Lung (tissue), 11 donors: ENCODE measurements at regions not wholly inside any gene's neighbourhood (a gene's known extent, or its start where the extent isn't known, plus 50 kb on each side); places are given as distances from the start of the nearest gene placed in this dataset.

Experiments
- ATAC-seq: fragments of 200-7000 bp; cut with Tn5 transposase; one replicate; pipeline ENCODE4 v1.9.1; 2020; ENCODE audit warnings: moderate number of reproducible peaks; ENCODE audit not compliant: insufficient read depth, low FRiP score
- DNase-seq, 3 donors: peaks; one replicate each; pipeline ENCODE4 v3.0.0-alpha.2; 2013 to 2017
- H3K27ac ChIP-seq, 2 donors: one replicate each; pipeline ENCODE4 v1.5.1; 2013; ENCODE audit warnings: mild to moderate bottlenecking in 2 of 2, moderate library complexity in 2 of 2, control low read depth in 1 of 2, inconsistent platforms in 1 of 2, low read depth in 1 of 2, low read length in 1 of 2
- H3K27me3 ChIP-seq, 3 donors: one replicate each; pipeline ENCODE4 v1.5.1; 2013; ENCODE audit warnings: low read length in 2 of 3; ENCODE audit not compliant: control insufficient read depth in 3 of 3, insufficient read depth in 3 of 3
- H3K36me3 ChIP-seq, 4 donors: one replicate each; pipeline ENCODE4 v1.5.1; 2013; ENCODE audit warnings: low read length in 4 of 4, mild to moderate bottlenecking in 1 of 4, moderate library complexity in 1 of 4; ENCODE audit not compliant: control insufficient read depth in 4 of 4, insufficient read depth in 4 of 4
- H3K4me1 ChIP-seq, 5 donors: one replicate each; pipeline ENCODE4 v1.5.1; 2013; ENCODE audit warnings: low read length in 5 of 5, mild to moderate bottlenecking in 2 of 5, moderate library complexity in 1 of 5; ENCODE audit not compliant: control insufficient read depth in 5 of 5, insufficient read depth in 5 of 5
- H3K4me3 ChIP-seq: one replicate; pipeline ENCODE4 v1.5.1; 2013; ENCODE audit warnings: mild to moderate bottlenecking, control low read depth, moderate library complexity
- H3K9ac ChIP-seq, 2 donors: one replicate each; pipeline ENCODE4 v1.5.1; 2013; ENCODE audit warnings: low read length in 2 of 2, control low read depth in 1 of 2; ENCODE audit not compliant: insufficient read depth in 1 of 2
- H3K9me3 ChIP-seq, 4 donors: one replicate each; pipeline ENCODE4 v1.5.1; 2013; ENCODE audit warnings: low read length in 3 of 4, mild to moderate bottlenecking in 1 of 4, moderate library complexity in 1 of 4; ENCODE audit not compliant: control insufficient read depth in 4 of 4, insufficient read depth in 3 of 4
- CTCF ChIP-seq: IDR thresholded peaks from 2 replicates; pipeline ENCODE4 v1.5.1; 2012; ENCODE audit warnings: mild to moderate bottlenecking; ENCODE audit errors: control extremely low read depth, extremely low read depth
- WGBS, 2 donors: extraction: QIAGEN DNeasy Blood & Tissue Kit; methylation state at CpG; one replicate each; pipeline ENCODE4 v1.1.7; 2013; 5-methylcytosine and 5-hydroxymethylcytosine counted together
- donor health status: control.
- donor health status: control.
- donor health status: Bipolar disorder and iron deficiency.
- donor health status: healthy.
- donor health status: DM: yes; HTN: yes; CAD: no.

GRCh38 chr15:94917068-94917467 is 685.7 kb downstream of the MCTP2 start:
- peaks cover 0 to 17% (median 0%) of the 10 kb centered on the region in 5 donors for H3K4me1 ChIP-seq
- no peak overlapping the region for H3K9ac ChIP-seq
- H3K9me3 ChIP-seq: peaks cover 0 to 3% (median 0%) of the 10 kb centered on the region in 4 donors
- H3K36me3 ChIP-seq: no peaks in the 10 kb centered on the region
- DNase-seq: peak in 2 of 3 donors; percentile 17 to 28
- no peak overlapping the region for H3K4me3 ChIP-seq
- TF ChIP-seq CTCF: no peak
- H3K27ac ChIP-seq: no peak overlapping the region
- no peaks in the 10 kb centered on the region for H3K27me3 ChIP-seq
- 58 to 75% methylated on average over 5 of the region's 5 CpGs for WGBS, 2 donors
- no peak for ATAC-seq

GRCh38 chr15:94921936-94922335 is 690.6 kb downstream of the MCTP2 start:
- Histone ChIP-seq H3K9ac (no peak overlapping the region), H3K4me3 (no peak overlapping the region), H3K4me1 (peaks cover 0 to 13% (median 0%) of the 10 kb centered on the region in 5 donors), H3K9me3 (no peaks in the 10 kb centered on the region), H3K27ac (no peak overlapping the region), H3K27me3 (no peaks in the 10 kb centered on the region), H3K36me3 (no peaks in the 10 kb centered on the region)
- no peak for TF ChIP-seq CTCF
- ATAC-seq: no peak
- DNase-seq: no peak
- WGBS, 2 donors: 61 to 79% methylated on average over 6 of the region's 6 CpGs

GRCh38 chr15:94924057-94924456 is 692.7 kb downstream of the MCTP2 start:
- Histone ChIP-seq H3K9me3 (no peaks in the 10 kb centered on the region), H3K27me3 (no peaks in the 10 kb centered on the region), H3K9ac (no peak overlapping the region), H3K4me3 (no peak overlapping the region), H3K4me1 (peaks cover 0 to 5% (median 0%) of the 10 kb centered on the region in 5 donors), H3K36me3 (no peaks in the 10 kb centered on the region), H3K27ac (no peak overlapping the region)
- DNase-seq: peak in 1 of 3 donors; percentile 4
- WGBS, 2 donors: 81 to 91% methylated on average over 3 of the region's 3 CpGs
- no peak for TF ChIP-seq CTCF
- no peak for ATAC-seq

- no peaks in the 10 kb centered on the region for H3K27me3 ChIP-seq
- TF ChIP-seq CTCF: no peak
- 85 to 92% methylated on average over 9 of the region's 9 CpGs for WGBS, 2 donors
- H3K9ac ChIP-seq: no peak overlapping the region
- H3K27ac ChIP-seq: no peak overlapping the region
- no peaks in the 10 kb centered on the region for H3K36me3 ChIP-seq
- H3K4me3 ChIP-seq: no peak overlapping the region
- DNase-seq (peak; percentile 33 to 74 (median 70)), ATAC-seq (no peak)
- peaks cover 0 to 5% (median 0%) of the 10 kb centered on the region in 5 donors for H3K4me1 ChIP-seq
- H3K9me3 ChIP-seq: no peaks in the 10 kb centered on the region
Observed at GRCh38 chr15:94924971-94925598, 693.7 kb downstream of the MCTP2 start.
